ENCODE measurements at regions not wholly inside any gene's neighbourhood (a gene's known extent, or its start where the extent isn't known, plus 50 kb on each side); places are given as distances from the start of the nearest gene placed in this dataset.
A peak's percentile ranks its signal among the peaks of the same experiment; 100 is the strongest.

DNA sequence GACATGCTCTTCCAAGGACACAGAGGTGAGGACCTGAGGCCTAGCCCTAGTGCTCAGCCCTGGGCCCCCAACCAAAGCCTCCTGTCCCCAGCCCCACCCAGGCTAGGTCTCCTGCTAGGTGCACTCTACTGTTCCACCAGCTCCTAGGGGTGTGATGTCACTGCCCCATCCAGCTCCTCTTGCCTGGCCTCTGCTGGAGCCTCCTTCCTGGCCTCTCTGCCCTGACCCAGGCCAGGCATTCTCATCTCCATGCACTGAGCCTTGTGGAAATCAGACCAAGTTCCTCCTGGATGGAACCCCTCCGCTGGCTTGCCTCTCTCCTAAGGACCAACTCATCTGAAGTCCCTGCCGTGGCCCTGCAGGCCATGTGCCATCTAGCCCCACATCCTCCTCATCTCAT is 156.8 kb downstream of the INHBB start:
- DNase-seq, result no peak

DNA sequence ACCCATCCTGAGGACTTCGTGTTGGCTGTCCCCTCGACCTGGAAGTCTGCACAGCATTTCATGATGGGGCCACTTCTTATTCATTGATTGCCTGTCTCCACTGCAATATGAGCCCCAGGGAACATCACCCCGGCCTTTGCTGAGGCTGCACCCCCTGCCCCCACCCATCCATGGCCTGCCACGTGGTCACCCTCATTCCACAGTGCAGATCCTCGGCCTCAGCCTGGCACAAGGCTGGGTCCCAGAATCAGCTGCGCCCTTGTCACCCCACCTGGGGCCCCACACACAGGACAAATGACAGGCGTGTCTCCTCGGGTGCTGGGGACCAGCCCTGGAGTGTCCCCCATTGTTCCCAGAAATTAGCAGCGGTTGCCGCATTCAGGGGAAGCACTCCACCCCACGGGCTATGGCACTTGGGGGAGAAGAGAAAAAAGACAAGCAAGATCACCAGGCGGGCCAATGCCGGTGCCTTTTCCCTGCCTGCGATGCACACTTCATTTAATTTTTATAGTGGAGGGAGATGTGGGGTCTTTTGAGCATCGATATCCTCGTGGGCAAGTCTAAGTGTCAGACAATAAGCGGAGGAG is 157.4 kb downstream of the INHBB start:
- DNase-seq, result no peak

DNA sequence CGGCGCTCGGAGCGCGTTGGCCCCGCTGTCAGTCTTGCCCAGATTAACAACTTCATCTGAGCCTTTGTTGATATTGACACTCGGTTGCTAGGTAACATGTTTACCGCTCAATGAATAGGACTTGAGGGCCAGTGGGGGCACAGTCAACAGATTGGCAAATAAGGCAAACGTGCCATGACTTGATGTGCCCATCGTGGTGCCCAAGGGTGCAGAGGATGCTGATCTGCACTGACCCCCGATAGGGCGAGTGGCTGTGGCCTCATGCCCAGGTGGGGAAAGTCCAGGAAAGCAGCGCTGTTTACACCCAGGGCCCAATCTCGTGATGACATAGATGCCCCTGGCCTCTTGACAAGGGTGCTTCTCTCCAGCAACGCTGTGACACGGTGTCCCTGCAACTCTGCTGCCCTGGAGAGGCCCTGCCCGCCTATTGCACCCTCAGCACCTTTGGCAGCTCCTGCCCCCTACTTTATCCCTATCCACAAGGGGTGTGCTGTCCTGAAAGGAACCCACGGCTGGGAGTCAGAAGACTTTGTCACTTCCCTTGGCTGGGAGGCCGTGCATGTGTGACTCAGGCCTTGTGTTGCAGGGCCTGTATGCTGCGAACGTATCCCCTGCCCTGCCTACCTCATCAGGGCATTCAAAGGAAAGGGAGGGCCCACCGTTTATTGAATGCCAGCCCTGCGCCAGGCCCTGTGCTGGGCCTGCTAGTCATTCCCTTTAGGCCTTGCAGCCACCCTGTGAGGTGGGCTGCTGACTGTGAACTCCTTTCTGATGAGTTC is 158.0 kb downstream of the INHBB start:
- DNase-seq, result no peak

DNA sequence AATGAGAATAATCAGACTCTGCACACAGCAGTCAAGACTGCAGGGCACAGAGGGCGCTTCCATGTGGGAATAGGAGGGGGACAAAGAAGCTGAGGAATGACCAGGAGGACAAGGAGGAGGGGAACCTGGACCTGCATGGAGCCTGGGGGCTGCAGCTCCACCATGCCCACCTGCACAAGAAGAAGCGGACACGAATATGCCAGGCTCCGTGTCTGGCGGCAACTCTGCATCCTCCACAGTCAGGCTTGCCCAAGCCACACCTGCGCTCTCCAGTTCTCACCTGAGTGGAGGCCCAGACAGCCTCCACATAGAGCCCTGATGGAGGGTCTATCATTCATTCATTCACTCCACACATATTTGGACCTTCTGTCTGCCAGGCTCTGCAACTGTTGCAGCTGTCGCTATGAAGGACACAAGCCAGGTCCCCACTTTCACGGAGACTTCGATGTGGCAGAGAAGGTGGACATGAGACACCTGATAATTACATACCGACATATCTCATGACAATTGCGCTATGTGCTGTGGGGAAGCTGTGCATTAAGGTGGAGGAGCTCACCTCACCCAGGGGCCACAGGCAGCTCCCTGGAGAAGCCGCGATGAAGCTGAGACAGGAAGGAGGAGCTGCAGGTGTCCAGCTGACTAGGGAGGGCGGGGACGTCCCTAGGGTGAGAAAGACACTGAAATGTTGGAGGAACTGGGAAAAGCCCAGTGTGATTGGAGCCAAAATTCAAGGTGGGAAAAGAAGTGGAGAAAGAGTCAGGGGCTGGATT is 159.2 kb downstream of the INHBB start:
- DNase-seq, result no peak

DNA sequence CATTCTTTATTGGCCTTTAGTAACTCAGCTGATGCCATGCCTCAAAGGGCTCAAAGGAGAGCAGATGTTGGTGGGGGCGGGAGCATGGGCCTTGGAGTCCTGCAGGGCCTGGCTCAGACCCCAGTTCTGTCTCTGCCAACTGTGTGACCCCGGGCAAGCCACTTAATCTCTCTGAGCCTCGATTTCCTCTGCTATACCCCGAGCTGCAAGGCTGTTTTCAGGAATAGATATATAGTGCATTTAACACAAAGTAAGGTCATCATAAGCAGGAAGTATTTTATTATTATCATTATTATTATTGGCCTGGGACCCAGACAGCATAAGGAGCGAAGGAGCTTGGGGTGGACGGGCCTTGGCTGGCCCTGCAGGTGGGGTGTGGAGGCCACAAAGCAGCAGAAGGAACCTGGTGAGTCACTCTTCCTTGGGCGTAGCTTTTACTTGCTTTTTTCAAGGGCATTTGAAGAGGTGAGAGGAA is 162.7 kb downstream of the INHBB start:
- peak; percentile 26 for DNase-seq

DNA sequence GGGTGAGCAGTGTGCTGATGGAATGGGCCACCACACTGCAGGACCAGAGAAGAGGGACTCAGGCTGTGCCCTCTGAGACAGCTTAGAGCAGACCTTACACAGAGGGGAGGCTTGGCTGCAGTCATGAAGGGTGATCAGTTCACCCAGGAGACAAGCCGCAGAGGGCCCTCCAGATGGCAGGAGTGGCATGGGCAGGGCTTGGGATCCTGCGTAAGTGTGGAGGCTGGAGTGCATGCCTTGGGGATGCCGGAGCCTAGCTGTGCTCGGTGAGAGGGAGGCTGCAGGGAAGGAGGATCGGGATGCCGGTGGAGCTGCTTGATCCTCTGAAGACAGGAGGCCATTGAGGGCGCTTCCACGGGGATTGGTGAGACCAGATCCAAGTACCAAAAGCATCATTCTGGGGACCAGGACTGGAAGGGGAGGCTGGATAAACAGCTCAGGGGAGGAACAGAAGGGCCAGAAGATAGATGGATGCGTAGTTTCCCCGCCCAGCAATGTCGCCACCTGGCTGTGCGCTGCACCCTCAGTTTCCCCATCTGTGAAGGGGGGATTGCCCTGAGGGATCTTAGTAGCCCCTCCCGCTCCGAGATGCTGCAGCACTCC is 163.4 kb downstream of the INHBB start:
- DNase-seq, result peak; percentile 14

DNA sequence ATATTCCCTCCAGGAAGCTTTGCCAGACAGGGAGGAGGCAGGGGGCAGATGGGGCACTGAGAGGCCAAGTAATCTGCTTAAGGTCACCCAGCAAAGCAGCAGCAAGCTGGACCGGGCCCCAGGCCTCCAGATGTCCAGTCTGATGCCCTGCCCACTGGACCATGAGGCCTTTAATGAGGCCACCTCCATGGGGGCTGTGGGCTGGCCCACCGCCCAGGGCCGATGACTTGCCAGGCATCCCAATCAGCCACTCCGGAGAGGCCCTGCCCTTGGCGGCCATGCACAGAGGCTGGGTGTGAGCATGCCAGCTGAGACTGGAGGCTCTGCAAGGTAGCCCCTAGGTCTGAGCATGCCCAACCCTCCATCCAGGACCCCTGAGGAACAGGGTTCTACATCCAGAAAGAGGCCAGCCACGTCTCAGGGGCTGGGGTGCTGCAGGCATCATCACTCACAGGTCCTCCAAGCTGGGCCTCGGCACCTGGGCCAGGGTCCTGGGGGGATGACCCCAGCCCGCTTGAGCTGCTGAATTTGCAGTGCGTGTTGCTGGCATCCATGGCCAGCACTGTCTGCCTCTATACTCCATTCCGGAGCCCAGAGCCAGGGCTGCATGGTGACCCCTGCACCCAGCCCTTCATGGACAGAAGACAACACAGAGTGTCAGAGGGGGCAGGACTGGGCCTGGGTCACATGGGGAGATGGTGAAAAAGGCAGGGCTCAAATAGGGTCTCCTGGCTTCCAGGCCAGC is 164.2 kb downstream of the INHBB start:
- peak; percentile 17 for DNase-seq

DNA sequence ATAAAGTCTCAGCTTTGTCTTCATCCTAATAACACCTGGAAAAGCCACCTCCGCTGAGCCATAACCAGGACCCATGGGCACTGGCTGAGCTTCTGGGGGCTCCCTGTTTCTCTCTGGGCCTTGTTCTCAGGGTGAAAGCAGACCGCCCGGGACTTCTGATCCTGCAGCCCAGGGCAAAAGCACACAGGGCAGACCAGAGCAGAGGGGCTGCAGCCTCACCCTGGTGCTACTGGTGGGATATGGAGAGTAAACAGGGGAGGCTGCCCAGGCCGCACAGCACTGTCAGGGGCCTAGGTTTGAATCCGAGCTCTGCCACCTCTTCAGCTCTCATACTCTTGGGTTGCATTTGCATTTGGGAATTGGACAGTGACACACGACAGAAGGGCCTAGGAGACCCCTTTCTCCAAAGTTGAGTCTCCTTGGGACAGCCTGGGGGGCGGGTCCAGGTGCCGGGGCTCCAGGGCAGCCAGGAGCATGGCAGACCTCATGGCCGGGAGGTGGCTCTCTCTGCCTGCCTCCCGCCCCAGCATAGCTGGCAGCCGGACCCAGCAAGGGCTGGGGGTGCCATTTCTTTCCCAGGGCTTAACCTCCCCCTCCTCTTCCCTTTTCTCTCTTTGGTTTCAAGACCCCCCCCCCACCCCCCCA is 164.9 kb downstream of the INHBB start:
- DNase-seq, result peak; percentile 9

DNA sequence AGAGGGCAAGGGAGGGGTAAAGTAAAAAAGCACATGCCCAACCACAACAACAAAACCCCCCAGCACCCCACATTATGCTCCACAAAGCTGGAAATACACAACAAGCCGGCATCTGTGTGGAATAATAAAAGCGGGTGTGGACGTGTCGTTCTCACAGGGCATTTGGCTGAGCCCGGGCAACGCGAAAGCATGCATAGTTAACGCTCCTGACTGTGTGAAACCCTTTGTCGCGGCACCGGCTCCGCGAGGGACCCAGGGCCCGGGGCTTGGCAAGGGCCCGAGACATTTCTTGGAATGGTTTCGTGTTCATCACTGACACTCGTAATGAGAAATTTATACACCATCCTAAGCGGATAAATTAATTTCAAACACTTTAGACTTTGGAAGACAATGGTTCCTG is 165.6 kb downstream of the INHBB start:
- DNase-seq, result peak; percentile 17

DNA sequence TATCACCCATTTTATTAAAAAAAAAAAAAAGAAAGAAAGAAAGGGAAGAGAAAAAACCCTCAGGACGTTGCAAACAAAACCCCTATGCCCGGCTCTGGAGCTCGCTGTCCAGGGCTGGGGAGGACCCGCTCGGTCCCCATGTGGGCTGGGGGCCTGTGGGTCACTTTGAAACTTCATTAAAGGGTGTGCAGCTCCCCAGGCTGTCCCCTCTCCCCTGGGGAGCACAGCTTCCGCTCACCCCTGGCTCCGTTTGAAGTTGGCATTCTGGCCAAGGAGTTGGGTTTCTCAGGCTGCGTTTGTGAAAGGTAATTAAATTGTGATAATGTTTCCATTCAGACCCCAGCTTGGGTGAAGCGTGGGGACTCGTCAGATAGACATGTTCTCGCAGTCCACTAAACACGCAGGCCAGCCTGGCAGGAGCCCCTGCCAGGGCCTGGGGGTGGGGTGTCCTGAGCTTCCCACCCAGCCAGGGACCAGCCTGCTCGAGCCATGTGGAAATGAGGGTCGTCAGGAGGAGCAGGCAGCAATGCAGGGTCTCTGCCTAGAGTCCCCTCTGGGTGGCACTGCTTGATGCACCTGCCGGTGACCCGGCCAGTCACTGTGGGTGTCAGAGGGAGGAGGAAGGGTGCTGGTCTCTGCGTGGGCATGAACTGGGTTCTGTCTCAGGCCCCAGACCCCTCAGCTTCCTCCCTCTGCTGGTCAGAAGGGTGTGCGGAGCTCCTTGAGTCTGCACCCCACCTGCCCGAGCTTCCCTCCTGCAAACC is 166.2 kb downstream of the INHBB start:
- DNase-seq, result peak; percentile 17

DNA sequence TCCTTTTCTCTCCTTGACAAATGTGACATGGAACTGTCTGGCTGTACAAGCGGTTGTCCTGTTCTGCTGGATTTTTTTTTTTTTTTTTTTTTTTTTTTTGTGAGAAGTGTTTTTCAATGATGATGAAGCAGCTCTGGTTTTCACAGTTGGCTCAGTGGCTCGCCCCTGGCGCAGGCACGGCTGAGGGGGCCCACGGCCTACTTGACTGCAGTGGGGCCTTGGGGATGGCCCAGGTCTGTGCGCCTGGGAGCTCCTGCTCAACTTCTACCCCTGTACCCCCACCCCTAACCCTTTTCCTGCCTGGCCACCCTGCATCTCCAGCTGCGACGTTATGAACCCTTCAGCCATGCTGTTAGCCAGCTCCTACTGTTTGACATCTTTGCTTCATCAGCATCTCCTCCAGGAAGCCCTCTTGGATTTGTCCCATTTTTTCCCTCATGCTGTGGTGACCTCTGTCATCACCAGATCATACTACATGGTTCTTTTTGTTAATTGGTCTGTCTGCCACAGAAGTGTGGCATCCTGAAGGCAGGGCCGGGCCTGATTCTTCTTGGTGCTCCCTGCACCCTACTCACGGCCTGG is 167.9 kb downstream of the INHBB start:
- peak; percentile 14 for DNase-seq

DNA sequence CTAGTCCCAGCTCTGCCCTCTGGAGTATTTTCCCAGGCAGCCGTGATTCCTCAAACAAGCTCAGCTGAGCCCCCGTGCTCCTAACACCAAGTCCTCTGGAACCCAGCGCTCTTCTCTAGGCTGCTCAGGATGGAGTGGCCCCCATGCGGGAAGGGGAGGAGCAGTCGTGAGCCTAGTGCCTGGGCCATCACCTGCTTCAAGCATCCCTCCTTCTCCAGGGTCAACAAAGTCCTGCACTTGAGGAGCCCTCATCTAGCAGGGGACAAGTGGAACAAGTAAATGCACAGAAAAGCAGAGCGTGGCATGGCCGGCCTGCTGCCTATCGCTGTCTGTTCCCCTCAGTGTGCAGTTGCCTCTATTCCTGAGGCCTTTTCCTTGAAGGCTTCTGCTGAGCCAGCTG is 168.6 kb downstream of the INHBB start:
- peak; percentile 8 for DNase-seq

DNA sequence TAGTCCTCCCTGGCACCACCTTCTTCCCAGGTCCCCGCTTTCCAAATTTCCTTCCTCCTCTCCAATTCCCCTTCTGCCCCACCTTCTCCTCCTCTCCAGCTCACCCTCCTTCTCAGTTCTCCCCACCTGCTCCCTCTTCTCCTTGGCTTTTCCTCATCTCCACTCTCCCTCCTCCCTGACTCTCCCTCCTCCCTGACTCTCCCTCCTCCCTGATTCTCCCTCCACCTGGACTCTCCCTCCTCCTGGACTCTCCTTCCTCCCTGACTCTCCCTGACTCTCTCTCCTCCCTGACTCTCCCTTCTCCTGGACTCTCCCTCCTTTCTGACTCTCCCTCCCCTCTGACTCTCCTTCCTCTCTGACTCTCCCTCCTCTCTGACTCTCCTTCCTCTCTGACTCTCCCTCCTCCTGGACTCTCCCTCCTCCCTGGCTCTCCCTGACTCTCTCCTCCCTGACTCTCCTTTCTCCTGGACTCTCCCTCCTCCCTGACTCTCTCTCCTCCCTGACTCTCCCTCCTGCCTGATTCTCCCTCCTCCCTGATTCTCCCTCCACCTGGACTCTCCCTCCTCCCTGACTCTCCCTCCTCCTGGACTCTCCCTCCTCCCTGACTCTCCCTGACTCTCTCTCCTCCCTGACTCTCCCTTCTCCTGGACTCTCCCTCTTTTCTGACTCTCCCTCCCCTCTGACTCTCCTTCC is 169.3 kb downstream of the INHBB start:
- peak; percentile 9 for DNase-seq

DNA sequence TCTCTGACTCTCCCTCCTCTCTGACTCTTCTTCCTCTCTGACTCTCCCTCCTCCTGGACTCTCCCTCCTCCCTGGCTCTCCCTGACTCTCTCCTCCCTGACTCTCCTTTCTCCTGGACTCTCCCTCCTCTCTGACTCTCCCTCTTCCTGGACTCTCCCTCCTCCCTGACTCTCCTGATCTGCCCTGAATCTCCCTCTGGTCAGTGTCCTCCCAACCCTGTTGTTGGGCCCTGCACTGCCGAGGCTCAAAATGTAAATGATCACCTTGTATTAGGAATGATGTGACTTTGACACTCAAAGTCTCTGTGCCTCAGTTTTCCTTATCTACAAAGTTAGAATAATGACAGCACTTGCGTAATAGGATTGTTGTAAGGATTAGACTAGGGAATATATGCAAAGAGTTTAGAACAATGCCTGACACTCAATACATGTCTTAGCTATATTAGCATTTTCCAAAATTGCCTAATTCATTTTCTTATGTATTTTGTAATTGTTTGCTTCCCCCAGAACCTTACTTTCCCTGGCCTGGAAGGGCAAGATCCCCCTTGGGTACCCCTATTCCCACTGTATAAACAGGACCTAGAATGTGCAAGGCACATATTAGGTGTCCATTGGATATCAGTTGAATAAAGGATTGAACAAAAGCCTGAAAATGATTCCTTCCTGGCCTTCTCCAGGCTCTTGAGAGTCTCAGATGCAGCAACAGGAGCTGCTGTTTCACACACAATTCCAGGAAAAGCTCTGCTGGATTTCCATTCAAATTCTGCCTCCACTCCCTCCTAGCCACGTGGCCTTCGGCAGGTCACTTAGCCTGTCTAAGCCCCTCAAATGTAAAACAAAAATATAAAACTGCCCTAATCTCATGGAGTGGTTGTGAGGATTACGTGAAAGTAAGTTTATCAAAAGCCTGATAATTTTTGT is 170.1 kb downstream of the INHBB start:
- peak; percentile 18 for DNase-seq

DNA sequence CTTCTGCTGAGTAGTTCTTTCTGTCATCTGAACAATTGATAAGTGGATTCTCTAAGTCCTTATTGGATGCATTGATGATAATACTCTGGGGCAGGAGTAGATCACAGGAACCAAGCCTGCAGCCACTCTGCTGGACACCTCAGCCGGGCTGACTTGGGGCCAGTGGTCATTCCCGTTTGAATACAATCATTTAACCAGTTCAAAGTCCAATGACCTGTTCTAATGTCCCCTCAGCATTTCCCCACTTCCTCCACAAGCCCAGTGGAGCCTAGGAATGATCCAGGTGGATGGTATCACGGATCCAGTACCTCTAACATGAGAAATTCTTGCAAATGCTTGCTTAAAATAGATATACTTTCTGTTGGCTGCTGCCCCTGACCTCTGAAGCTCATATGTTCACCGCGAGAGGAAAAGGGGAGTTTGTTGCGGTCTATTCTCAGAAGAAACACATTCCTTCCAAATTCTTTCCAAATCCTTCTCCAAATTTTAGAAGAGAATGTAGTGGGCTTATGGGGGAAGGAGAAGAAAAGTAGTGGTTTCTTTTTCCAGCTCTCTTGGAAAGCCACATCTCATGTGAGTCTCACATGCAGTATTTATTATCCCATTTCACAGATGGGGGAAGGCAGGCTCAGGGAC is 170.9 kb downstream of the INHBB start:
- DNase-seq, result peak; percentile 22

DNA sequence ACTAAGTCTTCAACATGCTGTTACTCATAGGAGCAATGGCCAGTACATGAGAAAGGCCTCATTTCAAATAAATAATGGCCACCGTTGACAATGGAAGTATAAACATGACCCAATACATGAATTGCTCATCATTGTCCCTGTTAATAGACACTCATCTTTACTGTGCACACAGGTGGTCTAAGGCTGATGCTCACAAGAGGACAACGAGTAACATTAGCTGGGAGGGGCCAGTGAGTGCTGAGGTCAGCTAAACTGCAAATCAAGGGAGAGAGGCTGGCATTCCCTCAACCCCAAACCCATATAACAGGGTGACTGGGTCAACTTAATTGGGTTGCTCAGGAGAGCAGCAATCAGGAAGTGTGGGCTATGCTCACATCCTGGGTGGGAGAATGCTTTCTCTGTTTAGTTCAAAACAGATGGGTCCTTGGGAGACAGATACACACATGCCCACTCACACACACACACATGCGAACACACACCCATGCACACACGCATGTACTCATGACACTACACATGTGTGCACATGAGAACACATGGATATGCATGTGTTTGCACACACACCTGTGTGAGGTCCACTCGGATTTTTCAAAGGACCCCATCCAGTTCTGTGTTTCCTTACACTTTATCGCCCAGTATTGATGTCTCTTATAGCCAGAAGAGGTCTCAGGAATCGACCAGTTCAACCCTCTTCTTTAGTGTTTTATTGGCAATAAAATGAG is 172.0 kb downstream of the INHBB start:
- DNase-seq, result no peak

DNA sequence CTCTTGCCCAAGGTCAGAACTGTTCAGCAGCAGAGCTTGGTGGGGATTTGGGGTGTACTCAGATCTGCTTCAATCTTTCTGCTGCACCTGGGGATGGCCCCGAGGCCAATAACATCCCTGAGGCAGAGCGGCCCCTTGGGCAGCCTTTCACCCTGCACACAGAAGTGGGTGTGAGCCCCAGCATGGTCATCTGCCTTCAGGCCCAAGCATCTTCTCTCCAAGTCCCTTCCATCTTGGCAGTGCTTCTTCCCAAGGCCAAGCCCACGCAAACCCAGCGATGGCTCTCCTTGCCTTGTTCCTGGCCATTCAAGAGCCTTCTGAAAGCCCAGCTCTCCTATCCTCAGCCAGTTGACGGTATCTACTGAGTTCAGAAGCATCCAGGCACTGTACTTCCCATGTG is 172.9 kb downstream of the INHBB start:
- no peak for DNase-seq

DNA sequence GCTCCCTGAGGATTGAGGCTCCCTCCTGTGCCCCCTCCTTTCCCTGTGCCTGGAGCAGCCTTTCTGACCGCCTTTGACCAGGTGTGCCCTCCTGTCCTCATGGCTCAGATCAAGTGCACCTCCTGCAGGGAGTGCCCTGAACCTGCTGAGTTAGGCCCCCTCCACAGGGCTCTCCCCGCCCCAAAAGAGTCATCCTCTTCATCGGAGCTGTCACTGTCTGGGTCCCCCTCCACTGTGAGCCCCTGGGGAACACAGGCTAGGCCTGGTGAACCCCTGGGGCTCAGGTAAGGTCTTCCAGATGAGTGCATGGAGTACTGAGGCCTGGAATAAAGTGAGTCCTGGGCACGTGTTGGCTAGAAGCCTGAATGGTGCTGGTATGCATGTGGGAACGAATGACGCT is 173.5 kb downstream of the INHBB start:
- no peak for DNase-seq

Measured in right hindlimb (tissue), 1 donor.